SK-N-SH (cell line): ENCODE measurements at regions not wholly inside any gene's neighbourhood (a gene's known extent, or its start where the extent isn't known, plus 50 kb on each side); places are given as distances from the start of the nearest gene placed in this dataset.

Source experiments
- CTCF ChIA-PET: fragments of 300-600, 350-600 bp; formaldehyde crosslinking; extraction: SDS; loops from one replicate; lab custom pipeline; 2021; lab: Yijun Ruan, JAX
- POLR2A ChIA-PET: fragments of 350-600 bp; sonication (Branson Sonifier 250); formaldehyde crosslinking; extraction: SDS; loops from one replicate; lab custom pipeline; 2020; ENCODE audit warnings: antibody characterized with exemption, inconsistent platforms; lab: Yijun Ruan, JAX
- DNase-seq: peaks from one replicate; pipeline ENCODE4 v3.0.0; 2012
- H2AFZ ChIP-seq: fragments of 200-600 bp; sonication (generic); 2 replicates; pipeline ENCODE4 v1.8.1; 2016; ENCODE audit warnings: antibody characterized with exemption, mild to moderate bottlenecking, low read depth
- H3F3A ChIP-seq: fragments of 200-600 bp; sonication (generic); replicated peaks from 2 replicates; pipeline ENCODE3; 2016; ENCODE audit warnings: antibody characterized with exemption, mild to moderate bottlenecking; ENCODE audit not compliant: insufficient read depth
- H3K27ac ChIP-seq, 2 experiments: fragments of 200-500 bp in 1 of 2; fragments of 200-600 bp in 1 of 2; sonication (Bioruptor generic) in 1 of 2; sonication (generic), shearing (Covaris generic) in 1 of 2; 2 replicates each; pipeline versions ENCODE4 v1.5.1 to v1.6.1; 2014 to 2016; ENCODE audit warnings: low read depth in 2 of 2, inconsistent platforms in 1 of 2, low read length in 1 of 2, mild to moderate bottlenecking in 1 of 2, mixed read lengths in 1 of 2
- H3K27me3 ChIP-seq: fragments of 200-600 bp; sonication (generic), shearing (Covaris generic); 2 replicates; pipeline ENCODE4 v1.6.1; 2016; ENCODE audit warnings: mixed run types; ENCODE audit not compliant: insufficient read depth
- H3K36me3 ChIP-seq, 2 experiments: fragments of 200-500 bp in 1 of 2; fragments of 200-600 bp in 1 of 2; sonication (Bioruptor generic) in 1 of 2; sonication (generic) in 1 of 2; replicated peaks in 1 of 2; 2 replicates each; pipeline versions ENCODE3 to v1.5.1; 2014 to 2016; ENCODE audit warnings: low read length in 1 of 2, mild to moderate bottlenecking in 1 of 2; ENCODE audit not compliant: insufficient read depth in 2 of 2, control insufficient read depth in 1 of 2
- H3K4me1 ChIP-seq, 2 experiments: fragments of 200-500 bp in 1 of 2; fragments of 200-600 bp in 1 of 2; sonication (Bioruptor generic) in 1 of 2; sonication (generic), shearing (Covaris generic) in 1 of 2; 2 replicates each; pipeline versions ENCODE4 v1.5.1 to v1.6.1; 2014 to 2016; ENCODE audit warnings: low read depth in 1 of 2, low read length in 1 of 2, mixed run types in 1 of 2; ENCODE audit not compliant: insufficient read depth in 2 of 2, control insufficient read depth in 1 of 2
- H3K4me2 ChIP-seq: fragments of 200-600 bp; sonication (generic), shearing (Covaris generic); 2 replicates; pipeline ENCODE4 v1.6.1; 2017; ENCODE audit warnings: mixed run types
- H3K4me3 ChIP-seq, 2 experiments: fragments of 200-500 bp in 1 of 2; fragments of 200-600 bp in 1 of 2; sonication (Bioruptor generic) in 1 of 2; sonication (generic), shearing (Covaris generic) in 1 of 2; 2 replicates each; pipeline versions ENCODE4 v1.5.1 to v1.8.1; 2014 to 2016; ENCODE audit warnings: low read depth in 2 of 2, inconsistent platforms in 1 of 2, low read length in 1 of 2, mild to moderate bottlenecking in 1 of 2, mixed read lengths in 1 of 2, moderate library complexity in 1 of 2
- H3K79me2 ChIP-seq: fragments of 200-600 bp; sonication (generic); 2 replicates; pipeline ENCODE4 v1.8.1; 2017; ENCODE audit warnings: mild to moderate bottlenecking; ENCODE audit not compliant: insufficient read depth
- H3K9ac ChIP-seq: fragments of 200-600 bp; sonication (generic); 2 replicates; pipeline ENCODE4 v1.6.1; 2017; ENCODE audit warnings: mixed run types
- H3K9me2 ChIP-seq: fragments of 200-600 bp; sonication (generic); 2 replicates; pipeline ENCODE4 v1.6.1; 2017; ENCODE audit warnings: mixed run types
- H3K9me3 ChIP-seq: fragments of 200-600 bp; sonication (generic); 2 replicates; pipeline ENCODE4 v1.6.1; 2017; ENCODE audit warnings: mixed run types, mild to moderate bottlenecking, moderate library complexity
- H4K20me1 ChIP-seq: fragments of 200-600 bp; sonication (generic); 2 replicates; pipeline ENCODE4 v1.6.1; 2017; ENCODE audit warnings: mild to moderate bottlenecking, mixed run types; ENCODE audit not compliant: insufficient read depth
- CTCF ChIP-seq: fragments of 200-600 bp; sonication (generic); IDR thresholded peaks from 2 replicates; pipeline ENCODE4 v1.6.1; 2017; ENCODE audit warnings: antibody characterized with exemption, mild to moderate bottlenecking, moderate library complexity
- EZH2phosphoT487 ChIP-seq: fragments of 200-600 bp; sonication (generic); IDR thresholded peaks from 2 replicates; pipeline ENCODE4 v1.6.1; 2017; ENCODE audit warnings: low read depth, mixed run types, mild to moderate bottlenecking, antibody characterized with exemption, moderate library complexity, borderline replicate concordance
- FOSL2 ChIP-seq: IDR thresholded peaks from 2 replicates; pipeline ENCODE4 v1.4.0; 2012; ENCODE audit warnings: low read depth, mild to moderate bottlenecking, moderate library complexity, borderline replicate concordance
- FOXM1 ChIP-seq: IDR thresholded peaks from 2 replicates; pipeline ENCODE4 v1.4.0; 2012; ENCODE audit warnings: low read depth, mild to moderate bottlenecking
- NFIC ChIP-seq: IDR thresholded peaks from 2 replicates; pipeline ENCODE4 v1.4.0; 2012; ENCODE audit warnings: borderline replicate concordance
- SMC3 ChIP-seq: IDR thresholded peaks from 2 replicates; pipeline ENCODE4 v1.6.1; 2012; ENCODE audit warnings: low read depth, low read length, improper control_type of control experiment
- USF2 ChIP-seq: fragments of 150-350 bp; IDR thresholded peaks from 2 replicates; pipeline ENCODE4 v1.6.1; 2017; ENCODE audit warnings: antibody characterized with exemption, low read length, low read depth, borderline replicate concordance
- YY1 ChIP-seq: IDR thresholded peaks from 2 replicates; pipeline ENCODE4 v1.4.0; 2012; ENCODE audit warnings: low read depth, mild to moderate bottlenecking
- WGBS: methylation state at CpG from one replicate; pipeline ENCODE4 v1.1.6; 2017; ENCODE audit warnings: low lambda C conversion rate; 5-methylcytosine and 5-hydroxymethylcytosine counted together
- TF ChIP-seq, protein P1 (sequence below): IDR thresholded peaks from 2 replicates; pipeline ENCODE4 v1.6.1; 2012; ENCODE audit warnings: mild to moderate bottlenecking, low read depth, low read length, moderate library complexity
- TF ChIP-seq, protein P2 (sequence below): IDR thresholded peaks from 2 replicates; pipeline ENCODE4; 2012
- TF ChIP-seq, protein P3 (sequence below): fragments of 150-350 bp; IDR thresholded peaks from 2 replicates; pipeline ENCODE4 v1.6.1; 2016; ENCODE audit warnings: mild to moderate bottlenecking, low read depth, low read length

GRCh38 chr5:51091816-51092215 is 291.4 kb upstream of the ISL1 start:
- no peak overlapping the region for H3K9ac ChIP-seq
- no peak for DNase-seq
- no peak overlapping the region for H3K27ac ChIP-seq
- no peak overlapping the region for H2AFZ ChIP-seq
- H3K79me2 ChIP-seq: no peaks in the 10 kb centered on the region
- no peaks in the 10 kb centered on the region for H4K20me1 ChIP-seq
- H3K36me3 ChIP-seq: no peaks in the 10 kb centered on the region
- H3F3A ChIP-seq: no peaks in the 10 kb centered on the region
- ChIA-PET POLR2A (no interaction called here), CTCF (no interaction called here)
- TF ChIP-seq FOXM1 (no peak), USF2 (no peak), YY1 (no peak), CTCF (no peak), FOSL2 (no peak), EZH2phosphoT487 (no peak), NFIC (no peak), SMC3 (no peak)
- TF ChIP-seq, protein P1, sequence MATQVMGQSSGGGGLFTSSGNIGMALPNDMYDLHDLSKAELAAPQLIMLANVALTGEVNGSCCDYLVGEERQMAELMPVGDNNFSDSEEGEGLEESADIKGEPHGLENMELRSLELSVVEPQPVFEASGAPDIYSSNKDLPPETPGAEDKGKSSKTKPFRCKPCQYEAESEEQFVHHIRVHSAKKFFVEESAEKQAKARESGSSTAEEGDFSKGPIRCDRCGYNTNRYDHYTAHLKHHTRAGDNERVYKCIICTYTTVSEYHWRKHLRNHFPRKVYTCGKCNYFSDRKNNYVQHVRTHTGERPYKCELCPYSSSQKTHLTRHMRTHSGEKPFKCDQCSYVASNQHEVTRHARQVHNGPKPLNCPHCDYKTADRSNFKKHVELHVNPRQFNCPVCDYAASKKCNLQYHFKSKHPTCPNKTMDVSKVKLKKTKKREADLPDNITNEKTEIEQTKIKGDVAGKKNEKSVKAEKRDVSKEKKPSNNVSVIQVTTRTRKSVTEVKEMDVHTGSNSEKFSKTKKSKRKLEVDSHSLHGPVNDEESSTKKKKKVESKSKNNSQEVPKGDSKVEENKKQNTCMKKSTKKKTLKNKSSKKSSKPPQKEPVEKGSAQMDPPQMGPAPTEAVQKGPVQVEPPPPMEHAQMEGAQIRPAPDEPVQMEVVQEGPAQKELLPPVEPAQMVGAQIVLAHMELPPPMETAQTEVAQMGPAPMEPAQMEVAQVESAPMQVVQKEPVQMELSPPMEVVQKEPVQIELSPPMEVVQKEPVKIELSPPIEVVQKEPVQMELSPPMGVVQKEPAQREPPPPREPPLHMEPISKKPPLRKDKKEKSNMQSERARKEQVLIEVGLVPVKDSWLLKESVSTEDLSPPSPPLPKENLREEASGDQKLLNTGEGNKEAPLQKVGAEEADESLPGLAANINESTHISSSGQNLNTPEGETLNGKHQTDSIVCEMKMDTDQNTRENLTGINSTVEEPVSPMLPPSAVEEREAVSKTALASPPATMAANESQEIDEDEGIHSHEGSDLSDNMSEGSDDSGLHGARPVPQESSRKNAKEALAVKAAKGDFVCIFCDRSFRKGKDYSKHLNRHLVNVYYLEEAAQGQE: no peak
- TF ChIP-seq, protein P2, sequence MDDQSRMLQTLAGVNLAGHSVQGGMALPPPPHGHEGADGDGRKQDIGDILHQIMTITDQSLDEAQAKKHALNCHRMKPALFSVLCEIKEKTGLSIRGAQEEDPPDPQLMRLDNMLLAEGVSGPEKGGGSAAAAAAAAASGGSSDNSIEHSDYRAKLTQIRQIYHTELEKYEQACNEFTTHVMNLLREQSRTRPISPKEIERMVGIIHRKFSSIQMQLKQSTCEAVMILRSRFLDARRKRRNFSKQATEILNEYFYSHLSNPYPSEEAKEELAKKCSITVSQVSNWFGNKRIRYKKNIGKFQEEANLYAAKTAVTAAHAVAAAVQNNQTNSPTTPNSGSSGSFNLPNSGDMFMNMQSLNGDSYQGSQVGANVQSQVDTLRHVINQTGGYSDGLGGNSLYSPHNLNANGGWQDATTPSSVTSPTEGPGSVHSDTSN: no peak
- TF ChIP-seq, protein P3, sequence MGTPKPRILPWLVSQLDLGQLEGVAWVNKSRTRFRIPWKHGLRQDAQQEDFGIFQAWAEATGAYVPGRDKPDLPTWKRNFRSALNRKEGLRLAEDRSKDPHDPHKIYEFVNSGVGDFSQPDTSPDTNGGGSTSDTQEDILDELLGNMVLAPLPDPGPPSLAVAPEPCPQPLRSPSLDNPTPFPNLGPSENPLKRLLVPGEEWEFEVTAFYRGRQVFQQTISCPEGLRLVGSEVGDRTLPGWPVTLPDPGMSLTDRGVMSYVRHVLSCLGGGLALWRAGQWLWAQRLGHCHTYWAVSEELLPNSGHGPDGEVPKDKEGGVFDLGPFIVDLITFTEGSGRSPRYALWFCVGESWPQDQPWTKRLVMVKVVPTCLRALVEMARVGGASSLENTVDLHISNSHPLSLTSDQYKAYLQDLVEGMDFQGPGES: no peak
- WGBS: 51% methylated on average over 2 of the region's 2 CpGs
- no peaks in the 10 kb centered on the region for H3K27me3 ChIP-seq
- H3K9me3 ChIP-seq: no peaks in the 10 kb centered on the region
- H3K4me3 ChIP-seq: no peak overlapping the region
- H3K9me2 ChIP-seq: no peaks in the 10 kb centered on the region
- no peak overlapping the region for H3K4me2 ChIP-seq
- no peaks in the 10 kb centered on the region for H3K4me1 ChIP-seq
